Kidney glomerular epithelial cell (primary cell): ENCODE measurements at regions not wholly inside any gene's neighbourhood (a gene's known extent, or its start where the extent isn't known, plus 50 kb on each side); places are given as distances from the start of the nearest gene placed in this dataset.

Experiments used
- DNase-seq: peaks from one replicate; lab custom pipeline; 2025; lab: John Stamatoyannopoulos, UW

- DNase-seq = no peak
Measured at GRCh38 chr9:115367321-115367720, 249.4 kb upstream of the TNC start.

- DNase-seq = no peak
Measured at GRCh38 chr9:115367780-115368525, 250.0 kb upstream of the TNC start.

GRCh38 chr9:115369322-115369957 is 251.5 kb upstream of the TNC start:
- no peak for DNase-seq

GRCh38 chr9:115373000-115373709 is 255.2 kb upstream of the TNC start:
- DNase-seq = peak; percentile 96

GRCh38 chr9:115373710-115374045 is 255.7 kb upstream of the TNC start:
- no peak for DNase-seq

- DNase-seq = no peak
Measured at GRCh38 chr9:115374724-115375268, 256.8 kb upstream of the TNC start.

GRCh38 chr9:115378241-115378640 is 260.3 kb upstream of the TNC start:
- DNase-seq = no peak

- no peak for DNase-seq
Measured at GRCh38 chr9:115378758-115379157, 260.8 kb upstream of the TNC start.

- no peak for DNase-seq
Measured at GRCh38 chr9:115379719-115380118, 261.8 kb upstream of the TNC start.

- DNase-seq = no peak
Measured at GRCh38 chr9:115382865-115383264, 264.9 kb upstream of the TNC start.

- DNase-seq = no peak
Measured at GRCh38 chr9:115385383-115386122, 267.6 kb upstream of the TNC start.

- no peak for DNase-seq
Measured at GRCh38 chr9:115386963-115387770, 269.2 kb upstream of the TNC start.

- no peak for DNase-seq
Measured at GRCh38 chr9:115391168-115391825, 273.3 kb upstream of the TNC start.

- DNase-seq = peak; percentile 18
Measured at GRCh38 chr9:115393976-115394775, 276.2 kb upstream of the TNC start.

GRCh38 chr9:115395511-115396021 is 277.6 kb upstream of the TNC start:
- DNase-seq = no peak

- DNase-seq = no peak
Measured at GRCh38 chr9:115396071-115396529, 278.1 kb upstream of the TNC start.

GRCh38 chr9:115397591-115398312 is 279.8 kb upstream of the TNC start:
- DNase-seq = no peak

GRCh38 chr9:115398313-115398650 is 280.3 kb upstream of the TNC start:
- no peak for DNase-seq

- no peak for DNase-seq
Measured at GRCh38 chr9:115398996-115399395, 281.0 kb upstream of the TNC start.
